HG03342 (cell line): ENCODE measurements at regions not wholly inside any gene's neighbourhood (a gene's known extent, or its start where the extent isn't known, plus 50 kb on each side); places are given as distances from the start of the nearest gene placed in this dataset.

ENCODE experiments used
- ATAC-seq: cut with Tn5 transposase; IDR thresholded peaks from one replicate; pipeline ENCODE4 v1.9.1; 2021; ENCODE audit warnings: mild to moderate bottlenecking, moderate library complexity; ENCODE audit not compliant: unreplicated experiment

GRCh38 chr4:45795135-45795534 is 328.7 kb downstream of the GABRG1 start:
- no peak for ATAC-seq

- no peak for ATAC-seq
These were observed 345.3 kb downstream of the GABRG1 start for GRCh38 chr4:45778514-45778913.

- ATAC-seq = no peak
These were observed 347.7 kb downstream of the GABRG1 start for GRCh38 chr4:45776146-45776545.

- ATAC-seq = no peak
These were observed 352.9 kb downstream of the GABRG1 start for GRCh38 chr4:45770958-45771357.

- no peak for ATAC-seq
These were observed 358.3 kb downstream of the GABRG1 start for GRCh38 chr4:45765521-45765920.

- no peak for ATAC-seq
These were observed 371.9 kb downstream of the GABRG1 start for GRCh38 chr4:45751877-45752530.

- ATAC-seq = no peak
These were observed 373.1 kb downstream of the GABRG1 start for GRCh38 chr4:45750721-45751120.

GRCh38 chr4:45745741-45746140 is 378.1 kb downstream of the GABRG1 start:
- ATAC-seq = no peak

- ATAC-seq = no peak
These were observed 382.0 kb downstream of the GABRG1 start for GRCh38 chr4:45741897-45742296.

GRCh38 chr4:45732161-45732560 is 391.7 kb downstream of the GABRG1 start:
- no peak for ATAC-seq

- ATAC-seq = no peak
These were observed 407.8 kb downstream of the GABRG1 start for GRCh38 chr4:45716093-45716492.

GRCh38 chr4:45713996-45714395 is 409.9 kb downstream of the GABRG1 start:
- no peak for ATAC-seq

- no peak for ATAC-seq
These were observed 422.2 kb downstream of the GABRG1 start for GRCh38 chr4:45701621-45702020.

GRCh38 chr4:45693746-45694145 is 430.1 kb downstream of the GABRG1 start:
- ATAC-seq = no peak

GRCh38 chr4:45692131-45692735 is 431.6 kb downstream of the GABRG1 start:
- no peak for ATAC-seq

- ATAC-seq = no peak
These were observed 435.5 kb downstream of the GABRG1 start for GRCh38 chr4:45688341-45688740.

GRCh38 chr4:45679411-45679810 is 444.4 kb downstream of the GABRG1 start:
- ATAC-seq = no peak

- ATAC-seq = no peak
These were observed 455.7 kb downstream of the GABRG1 start for GRCh38 chr4:45668128-45668527.

- no peak for ATAC-seq
These were observed 460.2 kb downstream of the GABRG1 start for GRCh38 chr4:45663628-45664081.

- ATAC-seq = no peak
These were observed 460.9 kb downstream of the GABRG1 start for GRCh38 chr4:45663003-45663402.

GRCh38 chr4:45661893-45662292 is 462.0 kb downstream of the GABRG1 start:
- ATAC-seq = no peak

- no peak for ATAC-seq
These were observed 473.3 kb downstream of the GABRG1 start for GRCh38 chr4:45650545-45650944.

- ATAC-seq = no peak
These were observed 475.0 kb downstream of the GABRG1 start for GRCh38 chr4:45648846-45649245.
